MM.1S (cell line): ENCODE measurements at regions not wholly inside any gene's neighbourhood (a gene's known extent, or its start where the extent isn't known, plus 50 kb on each side); places are given as distances from the start of the nearest gene placed in this dataset.

Source experiments
- DNase-seq: peaks from one replicate; pipeline ENCODE4 v3.0.0-alpha.2; 2015
- H2AFZ ChIP-seq: fragments of 300-600 bp; sonication (generic); 2 replicates; pipeline ENCODE4 v1.6.0; 2016; ENCODE audit warnings: antibody characterized with exemption, low read length
- H3F3A ChIP-seq: fragments of 300-600 bp; sonication (generic); 2 replicates; pipeline ENCODE4 v1.6.1; 2016; ENCODE audit warnings: mild to moderate bottlenecking, antibody characterized with exemption, low read length, moderate library complexity, mixed read lengths; ENCODE audit not compliant: insufficient read depth
- H3K27ac ChIP-seq: fragments of 300-600 bp; sonication (generic); 2 replicates; pipeline ENCODE4 v1.5.1; 2016; ENCODE audit warnings: mild to moderate bottlenecking, low read length
- H3K27me3 ChIP-seq: fragments of 300-600 bp; sonication (generic); replicated peaks from 2 replicates; pipeline ENCODE4 v1.6.0; 2016; ENCODE audit warnings: low read length; ENCODE audit not compliant: insufficient read depth
- H3K36me3 ChIP-seq: fragments of 300-600 bp; sonication (generic); replicated peaks from 2 replicates; pipeline ENCODE4 v1.6.1; 2016; ENCODE audit warnings: mild to moderate bottlenecking, low read length, mixed read lengths; ENCODE audit not compliant: insufficient read depth
- H3K4me1 ChIP-seq: fragments of 300-600 bp; sonication (generic); 2 replicates; pipeline ENCODE4 v1.6.1; 2016; ENCODE audit warnings: low read length, mixed read lengths
- H3K4me2 ChIP-seq: fragments of 300-600 bp; sonication (generic); 2 replicates; pipeline ENCODE4 v1.6.0; 2016; ENCODE audit warnings: low read depth, low read length
- H3K4me3 ChIP-seq: fragments of 300-600 bp; sonication (generic); 2 replicates; pipeline ENCODE4 v1.5.1; 2016; ENCODE audit warnings: low read length, mixed read lengths
- H3K79me2 ChIP-seq: fragments of 300-600 bp; sonication (generic); 2 replicates; pipeline ENCODE4 v1.6.1; 2016; ENCODE audit warnings: mixed run types, low read length, mixed read lengths
- H3K9ac ChIP-seq: fragments of 300-600 bp; sonication (generic); 2 replicates; pipeline ENCODE4 v1.6.1; 2016; ENCODE audit warnings: low read length, mixed read lengths
- H3K9me2 ChIP-seq: fragments of 300-600 bp; sonication (generic); replicated peaks from 2 replicates; pipeline ENCODE4 v1.6.1; 2016; ENCODE audit warnings: mild to moderate bottlenecking, low read length, mixed read lengths; ENCODE audit not compliant: insufficient read depth
- H3K9me3 ChIP-seq: fragments of 300-600 bp; sonication (generic); replicated peaks from 2 replicates; pipeline ENCODE4 v1.6.1; 2016; ENCODE audit warnings: mild to moderate bottlenecking, low read length, mixed read lengths; ENCODE audit not compliant: insufficient read depth
- H4K20me1 ChIP-seq: fragments of 300-600 bp; sonication (generic); 2 replicates; pipeline ENCODE4 v1.6.1; 2016; ENCODE audit warnings: mild to moderate bottlenecking, low read length, moderate library complexity, mixed read lengths; ENCODE audit not compliant: insufficient read depth
- EZH2 ChIP-seq: fragments of 300-600 bp; sonication (generic); optimal IDR thresholded peaks from 2 replicates; pipeline ENCODE3; 2017; ENCODE audit warnings: low read depth, mild to moderate bottlenecking, antibody characterized with exemption, low read length, mixed read lengths
- EZH2phosphoT487 ChIP-seq: fragments of 300-600 bp; sonication (generic); IDR thresholded peaks from 2 replicates; pipeline ENCODE4 v1.6.1; 2018; ENCODE audit warnings: antibody characterized with exemption, low read length
- TF ChIP-seq, protein P1 (sequence below): fragments of 300-600 bp; sonication (generic); IDR thresholded peaks from 2 replicates; pipeline ENCODE4 v1.5.1; 2016; ENCODE audit warnings: antibody characterized with exemption, low read length, mixed read lengths

DNA sequence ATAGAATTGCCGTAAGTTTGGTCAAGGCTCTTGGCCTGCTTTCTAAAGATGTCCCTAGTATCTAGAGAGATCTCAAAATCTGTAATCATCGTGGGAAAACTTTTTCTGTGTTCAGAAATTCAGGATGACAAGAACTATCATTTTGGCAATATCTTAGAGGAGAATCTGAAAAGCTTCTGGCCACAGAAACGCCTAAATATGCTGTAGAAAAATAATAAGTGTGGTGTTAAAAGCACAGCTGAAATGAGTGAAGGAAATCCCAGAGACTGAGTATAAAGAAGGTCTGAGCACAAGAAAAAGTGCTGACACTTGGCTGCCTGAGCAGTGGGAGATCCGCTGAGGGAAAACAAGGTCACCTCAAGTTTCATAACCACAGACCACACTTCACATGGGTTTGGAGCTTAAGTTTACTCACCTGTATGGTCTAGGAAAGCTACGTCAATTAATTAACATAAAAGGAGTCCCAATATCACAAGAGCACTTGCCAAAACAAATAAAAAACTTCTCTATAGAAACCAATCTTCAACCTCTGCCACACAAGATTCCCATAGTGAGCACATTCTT lies 235.2 kb upstream of the IRF2BP2 start:
- DNase-seq = peak; percentile 91
- H3K27ac ChIP-seq = peak overlapping the region; percentile 45; the same call in 1 of the 2 replicates
- peak overlapping the region; percentile 13; the same call in 1 of the 2 replicates for H3K9ac ChIP-seq
- no peaks in the 10 kb centered on the region for H3K27me3 ChIP-seq
- H3F3A ChIP-seq = peaks cover 18% of the 10 kb centered on the region
- no peaks in the 10 kb centered on the region for H3K9me3 ChIP-seq
- H3K36me3 ChIP-seq = no peaks in the 10 kb centered on the region
- no peak overlapping the region for H3K4me3 ChIP-seq
- H3K79me2 ChIP-seq = no peaks in the 10 kb centered on the region
- peak overlapping the region; percentile 23; the same call in 1 of the 2 replicates for H3K4me2 ChIP-seq
- peaks cover 22% of the 10 kb centered on the region for H3K4me1 ChIP-seq
- no peak overlapping the region for H2AFZ ChIP-seq
- H3K9me2 ChIP-seq = no peaks in the 10 kb centered on the region
- TF ChIP-seq EZH2 (no peak), EZH2phosphoT487 (no peak)
- H4K20me1 ChIP-seq = no peaks in the 10 kb centered on the region

- DNase-seq = peak; percentile 61
- H3K4me1 ChIP-seq = peaks cover 22% of the 10 kb centered on the region
- H3K36me3 ChIP-seq = no peaks in the 10 kb centered on the region
- H3K27ac ChIP-seq = peak overlapping the region; percentile 45; the same call in 1 of the 2 replicates
- H3K9ac ChIP-seq = peak overlapping the region; percentile 13
- TF ChIP-seq EZH2phosphoT487 (no peak), EZH2 (no peak)
- TF ChIP-seq, protein P1, sequence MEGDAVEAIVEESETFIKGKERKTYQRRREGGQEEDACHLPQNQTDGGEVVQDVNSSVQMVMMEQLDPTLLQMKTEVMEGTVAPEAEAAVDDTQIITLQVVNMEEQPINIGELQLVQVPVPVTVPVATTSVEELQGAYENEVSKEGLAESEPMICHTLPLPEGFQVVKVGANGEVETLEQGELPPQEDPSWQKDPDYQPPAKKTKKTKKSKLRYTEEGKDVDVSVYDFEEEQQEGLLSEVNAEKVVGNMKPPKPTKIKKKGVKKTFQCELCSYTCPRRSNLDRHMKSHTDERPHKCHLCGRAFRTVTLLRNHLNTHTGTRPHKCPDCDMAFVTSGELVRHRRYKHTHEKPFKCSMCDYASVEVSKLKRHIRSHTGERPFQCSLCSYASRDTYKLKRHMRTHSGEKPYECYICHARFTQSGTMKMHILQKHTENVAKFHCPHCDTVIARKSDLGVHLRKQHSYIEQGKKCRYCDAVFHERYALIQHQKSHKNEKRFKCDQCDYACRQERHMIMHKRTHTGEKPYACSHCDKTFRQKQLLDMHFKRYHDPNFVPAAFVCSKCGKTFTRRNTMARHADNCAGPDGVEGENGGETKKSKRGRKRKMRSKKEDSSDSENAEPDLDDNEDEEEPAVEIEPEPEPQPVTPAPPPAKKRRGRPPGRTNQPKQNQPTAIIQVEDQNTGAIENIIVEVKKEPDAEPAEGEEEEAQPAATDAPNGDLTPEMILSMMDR = no peak
- no peak overlapping the region for H2AFZ ChIP-seq
- H3K27me3 ChIP-seq = no peaks in the 10 kb centered on the region
- no peak overlapping the region for H3K4me3 ChIP-seq
- H3K9me2 ChIP-seq = no peaks in the 10 kb centered on the region
- peaks cover 18% of the 10 kb centered on the region for H3F3A ChIP-seq
- no peaks in the 10 kb centered on the region for H3K79me2 ChIP-seq
- no peaks in the 10 kb centered on the region for H4K20me1 ChIP-seq
- no peaks in the 10 kb centered on the region for H3K9me3 ChIP-seq
- H3K4me2 ChIP-seq = peak overlapping the region; percentile 23; the same call in 1 of the 2 replicates
Measured at GRCh38 chr1:234844479-234845031, 234.6 kb upstream of the IRF2BP2 start.

DNA sequence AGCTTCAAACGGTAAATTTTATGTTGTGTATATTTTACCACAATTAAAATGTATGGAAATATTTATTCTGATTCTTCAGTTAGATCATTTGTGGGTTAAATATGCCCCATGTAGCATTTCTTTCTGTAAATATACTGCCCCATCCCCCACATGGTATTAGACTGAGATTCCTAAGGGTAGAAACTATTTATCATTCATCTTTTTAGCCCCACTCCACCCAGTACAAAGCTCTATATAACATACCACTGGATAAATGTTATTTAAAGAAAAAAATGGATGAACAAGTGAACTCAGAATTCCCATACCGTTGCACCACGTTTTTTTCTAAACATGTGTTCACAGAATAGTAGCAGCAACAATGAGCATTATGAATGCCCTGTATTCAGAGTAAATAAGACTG lies 234.0 kb upstream of the IRF2BP2 start:
- Histone ChIP-seq H3K79me2 (no peaks in the 10 kb centered on the region), H3K9ac (peak overlapping the region; percentile 6; the same call in 1 of the 2 replicates), H3K4me3 (no peak overlapping the region), H3K36me3 (no peaks in the 10 kb centered on the region), H3K4me2 (peak overlapping the region; percentile 23; the same call in 1 of the 2 replicates), H2AFZ (no peak overlapping the region), H3K9me3 (no peaks in the 10 kb centered on the region), H3K27me3 (no peaks in the 10 kb centered on the region), H4K20me1 (no peaks in the 10 kb centered on the region), H3F3A (peaks cover 18% of the 10 kb centered on the region), H3K27ac (no peak overlapping the region; the same call in 1 of the 2 replicates), H3K4me1 (peaks cover 22% of the 10 kb centered on the region), H3K9me2 (no peaks in the 10 kb centered on the region)
- TF ChIP-seq, protein P1 = no peak
- TF ChIP-seq EZH2phosphoT487 (no peak), EZH2 (no peak)
- DNase-seq = no peak
